Activated naive CD8-positive, alpha-beta T cell treated with anti-CD3 and anti-CD28 coated beads for 36 hours (primary cell): ENCODE measurements at regions not wholly inside any gene's neighbourhood (a gene's known extent, or its start where the extent isn't known, plus 50 kb on each side); places are given as distances from the start of the nearest gene placed in this dataset.
"Not testable (repeated sequence)": the region's sequence is repeated elsewhere in the genome, so short reads cannot be mapped to it uniquely, and the experiment has no call there.

Experiments
- DNase-seq: peaks from one replicate; pipeline ENCODE4 v3.0.0; 2021
- H3K27ac Mint-ChIP-seq: one replicate; pipeline ENCODE4 v1.8.0; 2022; ENCODE audit warnings: mild to moderate bottlenecking, moderate library complexity, mixed read lengths
- H3K27me3 Mint-ChIP-seq: one replicate; pipeline ENCODE4 v1.8.0; 2022; ENCODE audit warnings: mild to moderate bottlenecking, mixed read lengths
- H3K36me3 Mint-ChIP-seq: one replicate; pipeline ENCODE4 v1.8.0; 2021; ENCODE audit warnings: mild to moderate bottlenecking, mixed read lengths
- H3K4me1 Mint-ChIP-seq: one replicate; pipeline ENCODE4 v1.8.0; 2021; ENCODE audit warnings: mixed read lengths
- H3K4me3 Mint-ChIP-seq: one replicate; pipeline ENCODE4 v1.8.0; 2022; ENCODE audit warnings: mild to moderate bottlenecking, moderate library complexity, mixed read lengths
- H3K9me3 Mint-ChIP-seq: one replicate; pipeline ENCODE4 v1.8.0; 2022; ENCODE audit warnings: mixed read lengths

GRCh38 chr9:86997156-86997555, 49.9 kb upstream of the GAS1 start:
- Mint-ChIP-seq H3K9me3 (no peaks in the 10 kb centered on the region), H3K4me1 (no peaks in the 10 kb centered on the region), H3K27me3 (peaks cover 28% of the 10 kb centered on the region), H3K36me3 (no peaks in the 10 kb centered on the region), H3K27ac (no peak overlapping the region), H3K4me3 (no peak overlapping the region)
- no peak for DNase-seq

GRCh38 chr9:86997951-86998350, 50.6 kb upstream of the GAS1 start:
- H3K9me3 Mint-ChIP-seq = no peaks in the 10 kb centered on the region
- no peak overlapping the region for H3K27ac Mint-ChIP-seq

GRCh38 chr9:87002517-87002916, 55.2 kb upstream of the GAS1 start:
- no peaks in the 10 kb centered on the region for H3K4me1 Mint-ChIP-seq
- H3K4me3 Mint-ChIP-seq = no peak overlapping the region
- H3K27me3 Mint-ChIP-seq = peaks cover 9% of the 10 kb centered on the region
- H3K27ac Mint-ChIP-seq = no peak overlapping the region
- DNase-seq = no peak
- H3K36me3 Mint-ChIP-seq = no peaks in the 10 kb centered on the region
- no peaks in the 10 kb centered on the region for H3K9me3 Mint-ChIP-seq

More at GRCh38 chr9:86997951-86998350, 50.6 kb upstream of the GAS1 start:
- Mint-ChIP-seq H3K4me1 (no peaks in the 10 kb centered on the region), H3K4me3 (no peak overlapping the region), H3K36me3 (no peaks in the 10 kb centered on the region), H3K27me3 (peaks cover 26% of the 10 kb centered on the region)
- DNase-seq = no peak

GRCh38 chr9:87004016-87004415, 56.7 kb upstream of the GAS1 start:
- Mint-ChIP-seq H3K9me3 (no peaks in the 10 kb centered on the region), H3K27ac (no peak overlapping the region), H3K4me1 (no peaks in the 10 kb centered on the region), H3K27me3 (peaks cover 8% of the 10 kb centered on the region), H3K4me3 (no peak overlapping the region), H3K36me3 (no peaks in the 10 kb centered on the region)
- DNase-seq = no peak

GRCh38 chr9:87006956-87007355, 59.6 kb upstream of the GAS1 start:
- no peaks in the 10 kb centered on the region for H3K9me3 Mint-ChIP-seq
- no peaks in the 10 kb centered on the region for H3K4me1 Mint-ChIP-seq

GRCh38 chr9:87007711-87008366, 60.5 kb upstream of the GAS1 start:
- no peak for DNase-seq
- Mint-ChIP-seq H3K9me3 (no peaks in the 10 kb centered on the region), H3K4me3 (no peak overlapping the region), H3K27me3 (peaks cover 3% of the 10 kb centered on the region), H3K4me1 (no peaks in the 10 kb centered on the region), H3K36me3 (no peaks in the 10 kb centered on the region), H3K27ac (no peak overlapping the region)

More at GRCh38 chr9:87006956-87007355, 59.6 kb upstream of the GAS1 start:
- H3K27ac Mint-ChIP-seq = no peak overlapping the region
- H3K27me3 Mint-ChIP-seq = peaks cover 8% of the 10 kb centered on the region
- DNase-seq = no peak
- H3K36me3 Mint-ChIP-seq = no peaks in the 10 kb centered on the region
- no peak overlapping the region for H3K4me3 Mint-ChIP-seq

GRCh38 chr9:87008667-87009066, 61.4 kb upstream of the GAS1 start:
- Mint-ChIP-seq H3K36me3 (no peaks in the 10 kb centered on the region), H3K27me3 (no peaks in the 10 kb centered on the region), H3K9me3 (no peaks in the 10 kb centered on the region), H3K4me1 (no peaks in the 10 kb centered on the region), H3K27ac (no peak overlapping the region), H3K4me3 (no peak overlapping the region)
- no peak for DNase-seq

- H3K27me3 Mint-ChIP-seq = no peaks in the 10 kb centered on the region
- H3K36me3 Mint-ChIP-seq = no peaks in the 10 kb centered on the region
- H3K9me3 Mint-ChIP-seq = peaks cover under 1% of the 10 kb centered on the region
- DNase-seq = no peak
- H3K27ac Mint-ChIP-seq = no peak overlapping the region
- H3K4me3 Mint-ChIP-seq = no peak overlapping the region
- no peaks in the 10 kb centered on the region for H3K4me1 Mint-ChIP-seq
Observed at GRCh38 chr9:87010626-87011025, 63.3 kb upstream of the GAS1 start.

GRCh38 chr9:87011551-87011950, 64.2 kb upstream of the GAS1 start:
- no peak for DNase-seq
- no peaks in the 10 kb centered on the region for H3K27me3 Mint-ChIP-seq
- H3K27ac Mint-ChIP-seq = no peak overlapping the region
- peaks cover 2% of the 10 kb centered on the region for H3K9me3 Mint-ChIP-seq
- no peaks in the 10 kb centered on the region for H3K4me1 Mint-ChIP-seq
- H3K36me3 Mint-ChIP-seq = no peaks in the 10 kb centered on the region
- no peak overlapping the region for H3K4me3 Mint-ChIP-seq

- Mint-ChIP-seq H3K36me3 (no peaks in the 10 kb centered on the region), H3K9me3 (peaks cover 2% of the 10 kb centered on the region), H3K27me3 (no peaks in the 10 kb centered on the region), H3K27ac (no peak overlapping the region), H3K4me3 (no peak overlapping the region), H3K4me1 (no peaks in the 10 kb centered on the region)
- DNase-seq = no peak
Observed at GRCh38 chr9:87013490-87013889, 66.2 kb upstream of the GAS1 start.

GRCh38 chr9:87014436-87014835, 67.1 kb upstream of the GAS1 start:
- no peak overlapping the region for H3K27ac Mint-ChIP-seq
- no peak overlapping the region for H3K4me3 Mint-ChIP-seq
- no peaks in the 10 kb centered on the region for H3K27me3 Mint-ChIP-seq
- no peaks in the 10 kb centered on the region for H3K36me3 Mint-ChIP-seq
- no peak for DNase-seq
- peaks cover 2% of the 10 kb centered on the region for H3K9me3 Mint-ChIP-seq
- H3K4me1 Mint-ChIP-seq = no peaks in the 10 kb centered on the region

GRCh38 chr9:87016681-87017080, 69.4 kb upstream of the GAS1 start:
- Mint-ChIP-seq H3K27ac (no peak overlapping the region), H3K27me3 (peaks cover 2% of the 10 kb centered on the region), H3K4me1 (no peaks in the 10 kb centered on the region), H3K4me3 (no peak overlapping the region), H3K36me3 (no peaks in the 10 kb centered on the region), H3K9me3 (peaks cover 2% of the 10 kb centered on the region)
- no peak for DNase-seq

- DNase-seq = no peak
- peaks cover 2% of the 10 kb centered on the region for H3K9me3 Mint-ChIP-seq
Observed at GRCh38 chr9:87020169-87020950, 73.1 kb upstream of the GAS1 start.

GRCh38 chr9:87022178-87022577, 74.9 kb upstream of the GAS1 start:
- H3K36me3 Mint-ChIP-seq = no peaks in the 10 kb centered on the region
- peaks cover 17% of the 10 kb centered on the region for H3K27me3 Mint-ChIP-seq
- H3K27ac Mint-ChIP-seq = no peak overlapping the region
- no peak for DNase-seq
- no peaks in the 10 kb centered on the region for H3K9me3 Mint-ChIP-seq
- no peak overlapping the region for H3K4me3 Mint-ChIP-seq
- no peaks in the 10 kb centered on the region for H3K4me1 Mint-ChIP-seq

More at GRCh38 chr9:87020169-87020950, 73.1 kb upstream of the GAS1 start:
- Mint-ChIP-seq H3K27me3 (peaks cover 9% of the 10 kb centered on the region), H3K4me3 (no peak overlapping the region), H3K36me3 (no peaks in the 10 kb centered on the region), H3K27ac (no peak overlapping the region), H3K4me1 (no peaks in the 10 kb centered on the region)

GRCh38 chr9:87026204-87026603, 78.9 kb upstream of the GAS1 start:
- Mint-ChIP-seq H3K27ac (no peak overlapping the region), H3K27me3 (peaks cover 20% of the 10 kb centered on the region), H3K9me3 (peaks cover 1% of the 10 kb centered on the region), H3K4me1 (no peaks in the 10 kb centered on the region), H3K4me3 (no peak overlapping the region), H3K36me3 (no peaks in the 10 kb centered on the region)
- DNase-seq = no peak

- not testable (repeated sequence) for H3K9me3 Mint-ChIP-seq, H3K36me3 Mint-ChIP-seq, H3K4me1 Mint-ChIP-seq, DNase-seq, H3K27ac Mint-ChIP-seq, H3K4me3 Mint-ChIP-seq
- H3K27me3 Mint-ChIP-seq = peaks cover 22% of the 10 kb centered on the region
Observed at GRCh38 chr9:87028836-87029235, 81.5 kb upstream of the GAS1 start.
